GM04504 (cell line): ENCODE measurements at regions not wholly inside any gene's neighbourhood (a gene's known extent, or its start where the extent isn't known, plus 50 kb on each side); places are given as distances from the start of the nearest gene placed in this dataset.
"Not testable (repeated sequence)": the region's sequence is repeated elsewhere in the genome, so short reads cannot be mapped to it uniquely, and the experiment has no call there.

Source experiments
- DNase-seq: peaks from one replicate; pipeline ENCODE4 v3.0.0-alpha.2; 2012; ENCODE audit warnings: low read depth

- DNase-seq, result no peak
Measured at GRCh38 chr12:87254381-87255030, 774.7 kb downstream of the C12orf50 start.

- DNase-seq, result no peak
Measured at GRCh38 chr12:87253157-87253556, 776.0 kb downstream of the C12orf50 start.

GRCh38 chr12:87246726-87247125, 782.5 kb downstream of the C12orf50 start:
- no peak for DNase-seq

- no peak for DNase-seq
Measured at GRCh38 chr12:87238466-87238865, 790.7 kb downstream of the C12orf50 start.

- DNase-seq, result no peak
Measured at GRCh38 chr12:87234898-87235297, 794.3 kb downstream of the C12orf50 start.

GRCh38 chr12:87233671-87234070, 795.5 kb downstream of the C12orf50 start:
- no peak for DNase-seq

GRCh38 chr12:87231818-87232217, 797.4 kb downstream of the C12orf50 start:
- no peak for DNase-seq

- DNase-seq, result no peak
Measured at GRCh38 chr12:87230441-87230840, 798.8 kb downstream of the C12orf50 start.

- no peak for DNase-seq
Measured at GRCh38 chr12:87227162-87227561, 802.0 kb downstream of the C12orf50 start.

GRCh38 chr12:87217491-87217890, 811.7 kb downstream of the C12orf50 start:
- DNase-seq, result no peak

- DNase-seq, result no peak
Measured at GRCh38 chr12:87216436-87216835, 812.8 kb downstream of the C12orf50 start.

- no peak for DNase-seq
Measured at GRCh38 chr12:87202189-87202588, 827.0 kb downstream of the C12orf50 start.

GRCh38 chr12:87201598-87201997, 827.6 kb downstream of the C12orf50 start:
- no peak for DNase-seq

- DNase-seq, result no peak
Measured at GRCh38 chr12:87200289-87200979, 828.8 kb downstream of the C12orf50 start.

- no peak for DNase-seq
Measured at GRCh38 chr12:87198181-87198580, 831.0 kb downstream of the C12orf50 start.

GRCh38 chr12:87196321-87196720, 832.9 kb downstream of the C12orf50 start:
- DNase-seq, result no peak

GRCh38 chr12:87194389-87194788, 834.8 kb downstream of the C12orf50 start:
- not testable (repeated sequence) for DNase-seq

- no peak for DNase-seq
Measured at GRCh38 chr12:87185367-87185766, 843.8 kb downstream of the C12orf50 start.

GRCh38 chr12:87182696-87183233, 846.4 kb downstream of the C12orf50 start:
- no peak for DNase-seq

- DNase-seq, result no peak
Measured at GRCh38 chr12:87171356-87171755, 857.8 kb downstream of the C12orf50 start.

GRCh38 chr12:87169010-87169409, 860.2 kb downstream of the C12orf50 start:
- DNase-seq, result no peak

GRCh38 chr12:87165733-87166375, 863.3 kb downstream of the C12orf50 start:
- no peak for DNase-seq

- no peak for DNase-seq
Measured at GRCh38 chr12:87163122-87163521, 866.1 kb downstream of the C12orf50 start.
